GM18870 (cell line): ENCODE measurements at regions not wholly inside any gene's neighbourhood (a gene's known extent, or its start where the extent isn't known, plus 50 kb on each side); places are given as distances from the start of the nearest gene placed in this dataset.

Source experiments
- ATAC-seq: cut with Tn5 transposase; IDR thresholded peaks from one replicate; pipeline ENCODE4 v1.9.1; 2021; ENCODE audit warnings: moderate library complexity; ENCODE audit not compliant: unreplicated experiment

DNA sequence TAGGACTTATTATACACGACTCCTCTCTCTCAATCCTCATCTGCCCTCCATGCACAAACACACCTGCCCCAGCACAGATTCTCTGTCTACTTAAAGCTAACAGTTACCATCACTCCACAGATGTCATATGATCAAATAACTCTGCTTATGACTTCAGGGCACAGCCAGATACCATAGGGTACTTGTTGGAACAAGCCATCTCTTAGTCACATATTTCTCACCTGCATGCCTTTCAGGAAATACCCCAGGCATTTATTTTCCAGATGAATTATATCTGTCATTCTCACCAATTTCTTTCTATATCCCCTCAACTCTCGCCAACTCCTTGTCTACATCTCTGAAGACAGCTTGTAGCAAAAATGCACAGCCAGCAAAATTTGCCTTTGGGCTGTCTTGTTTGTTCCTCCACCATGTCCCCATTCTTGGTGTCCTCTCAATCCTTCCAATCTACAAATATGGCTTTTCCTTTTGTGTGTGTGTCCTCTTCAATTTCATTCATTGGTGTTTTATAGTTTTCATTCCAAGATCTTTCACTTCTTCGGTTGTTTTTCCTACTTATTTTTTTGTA lies 353.9 kb upstream of the CAMK1G start:
- no peak for ATAC-seq

GRCh38 chr1:209230314-209230713 lies 353.2 kb upstream of the CAMK1G start:
- ATAC-seq: no peak

DNA sequence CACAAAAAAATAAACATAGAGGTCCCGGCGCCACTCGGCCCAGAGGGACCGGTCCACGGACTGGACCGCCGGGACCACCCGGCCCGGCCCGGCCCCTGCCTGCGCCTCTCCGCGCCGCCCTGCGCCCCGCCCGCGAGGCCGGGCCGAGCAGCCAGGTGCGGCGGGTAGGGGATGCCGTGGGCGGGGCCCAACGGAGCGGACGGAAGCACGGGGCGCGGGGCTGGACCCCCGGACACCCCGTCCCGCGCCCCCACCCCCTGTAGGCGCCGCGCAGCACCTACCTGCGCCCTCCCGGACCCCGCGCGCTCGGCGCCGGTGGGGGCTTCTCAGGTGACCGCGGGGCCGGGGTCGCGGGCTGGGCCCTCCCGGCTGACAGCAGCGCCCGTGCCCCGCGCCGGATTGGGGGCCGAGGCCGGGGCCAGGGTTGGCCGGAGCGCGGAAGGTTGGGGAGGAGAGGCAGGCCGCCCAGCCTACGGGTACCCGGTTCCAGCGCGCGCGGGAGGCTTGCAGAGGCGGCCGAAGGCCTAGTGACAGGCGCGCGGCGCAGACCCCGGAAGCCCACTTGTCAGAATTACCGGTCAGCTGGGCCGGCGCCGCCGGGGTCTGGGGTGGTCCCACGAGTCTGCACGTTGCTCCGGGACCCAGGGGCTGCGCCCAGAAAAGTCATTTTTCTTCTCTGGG lies 351.9 kb upstream of the CAMK1G start:
- ATAC-seq: no peak

- no peak for ATAC-seq
These were observed 351.3 kb upstream of the CAMK1G start for GRCh38 chr1:209232197-209232596.

DNA sequence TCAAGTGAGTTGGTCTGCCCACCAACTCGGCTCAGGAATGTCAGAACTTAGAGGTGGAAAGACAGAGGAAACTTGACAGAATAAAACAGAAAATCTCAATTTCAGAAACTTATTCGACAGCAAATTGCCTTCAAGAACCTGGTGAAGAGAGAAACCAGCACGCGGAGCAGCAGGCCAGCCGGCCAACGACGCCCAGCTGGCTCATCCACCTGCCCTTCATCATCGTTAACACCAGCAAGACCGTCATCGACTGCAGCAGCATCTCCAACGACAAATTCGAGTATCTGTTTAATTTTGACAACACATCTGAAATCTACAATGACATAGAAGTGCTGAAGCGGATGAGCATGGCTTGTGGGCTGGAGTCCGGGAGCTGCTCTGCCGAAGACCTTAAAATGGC lies 350.8 kb upstream of the CAMK1G start:
- no peak for ATAC-seq

GRCh38 chr1:209235166-209235565 lies 348.3 kb upstream of the CAMK1G start:
- ATAC-seq: no peak

GRCh38 chr1:209238356-209238755 lies 345.2 kb upstream of the CAMK1G start:
- ATAC-seq: no peak

GRCh38 chr1:209240351-209240750 lies 343.2 kb upstream of the CAMK1G start:
- no peak for ATAC-seq

- ATAC-seq: no peak
These were observed 342.0 kb upstream of the CAMK1G start for GRCh38 chr1:209241487-209241886.

DNA sequence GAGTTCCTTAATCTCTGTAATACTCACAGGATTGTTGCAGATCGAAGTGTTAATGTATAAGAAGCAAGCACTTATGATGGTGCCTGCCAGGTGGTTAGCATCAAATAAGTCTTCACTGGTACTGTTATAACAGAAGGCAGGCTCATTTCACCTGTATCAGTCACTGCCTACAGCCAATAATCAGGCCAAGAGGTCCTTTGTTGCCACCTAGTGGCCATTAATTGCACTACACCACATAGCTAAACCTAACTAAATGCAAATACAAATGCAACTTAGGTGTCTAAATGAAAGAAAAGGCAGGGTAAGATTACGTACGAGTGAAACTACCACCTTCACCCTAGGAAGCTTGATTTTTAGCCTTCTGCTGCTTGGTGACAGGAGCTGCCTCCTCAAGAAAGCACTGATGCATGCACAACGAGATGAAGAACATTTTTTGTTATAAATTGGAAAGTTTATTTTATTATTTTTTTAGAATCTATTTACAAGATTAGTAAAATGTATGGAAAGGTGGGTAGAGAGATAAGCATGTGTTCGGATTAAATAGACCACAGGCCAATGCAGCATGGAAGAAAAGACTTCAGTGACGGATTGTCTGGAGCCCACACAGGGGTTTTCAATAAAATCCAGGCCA lies 334.8 kb upstream of the CAMK1G start:
- peak; percentile 88 for ATAC-seq

- no peak for ATAC-seq
These were observed 334.2 kb upstream of the CAMK1G start for GRCh38 chr1:209249280-209249670.

GRCh38 chr1:209249785-209250440 lies 333.6 kb upstream of the CAMK1G start:
- no peak for ATAC-seq

DNA sequence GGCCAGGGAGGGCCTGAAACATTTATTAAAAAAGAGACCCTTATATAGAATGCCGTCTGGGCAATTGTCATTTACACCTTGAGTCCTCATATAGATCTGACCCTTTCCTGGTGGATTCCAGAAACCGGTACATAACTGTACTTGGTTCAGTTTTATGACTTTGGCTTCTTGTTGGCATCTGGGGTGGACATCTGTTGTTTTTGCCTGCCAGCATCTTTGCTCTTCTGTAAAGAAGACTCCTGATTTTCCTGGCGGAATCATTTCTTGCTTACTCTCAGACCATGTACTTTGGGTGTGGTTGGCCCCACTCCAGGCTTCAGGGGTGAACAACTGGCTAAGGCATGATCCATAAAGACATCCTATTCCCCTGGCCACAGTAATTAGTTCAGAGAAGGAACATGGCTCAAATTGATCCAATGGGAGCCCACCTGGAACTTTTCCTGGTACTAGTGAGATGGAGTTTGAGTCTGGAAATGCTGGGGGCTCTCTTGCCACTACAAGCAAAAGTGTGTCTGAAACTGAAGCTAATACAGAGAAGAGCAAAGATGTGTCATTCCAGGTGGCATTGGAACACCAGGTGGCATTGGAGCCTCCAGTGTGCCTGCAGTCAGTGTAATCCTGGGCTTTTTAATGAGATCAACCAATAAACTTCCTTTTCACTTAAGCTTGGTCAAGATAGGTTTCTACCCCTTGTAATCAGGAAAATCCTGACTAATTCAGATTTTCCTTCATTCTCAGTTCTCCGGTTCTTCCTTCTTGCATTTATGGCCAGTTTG lies 332.5 kb upstream of the CAMK1G start:
- ATAC-seq: no peak

DNA sequence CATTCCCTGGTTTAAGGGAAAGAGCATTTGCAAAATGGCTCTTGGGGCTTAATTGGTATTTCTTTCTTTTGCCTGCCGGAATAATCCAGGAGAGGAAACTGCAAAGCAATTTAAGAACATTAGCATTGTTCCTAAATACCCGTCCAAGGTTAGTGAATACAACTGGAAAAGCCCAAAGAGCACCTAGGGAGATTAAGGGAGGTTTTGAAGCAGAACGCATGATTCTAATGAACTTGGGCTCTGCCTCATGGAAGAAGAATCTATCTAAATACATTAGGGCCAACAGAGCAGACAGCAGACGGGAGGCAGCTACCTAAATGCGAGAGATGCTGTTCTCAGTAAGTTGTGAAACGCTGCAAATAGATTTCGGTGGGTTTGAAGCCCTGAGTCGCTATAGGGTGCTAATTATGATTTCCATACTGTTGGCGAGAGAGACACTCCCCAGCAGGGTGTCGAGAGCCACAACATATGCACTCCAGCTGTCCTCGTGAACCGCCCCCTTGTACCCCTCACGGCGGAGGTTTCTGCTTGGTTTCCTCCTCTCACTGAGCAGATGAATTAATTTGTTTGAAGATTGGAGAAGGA lies 326.7 kb upstream of the CAMK1G start:
- ATAC-seq: no peak

DNA sequence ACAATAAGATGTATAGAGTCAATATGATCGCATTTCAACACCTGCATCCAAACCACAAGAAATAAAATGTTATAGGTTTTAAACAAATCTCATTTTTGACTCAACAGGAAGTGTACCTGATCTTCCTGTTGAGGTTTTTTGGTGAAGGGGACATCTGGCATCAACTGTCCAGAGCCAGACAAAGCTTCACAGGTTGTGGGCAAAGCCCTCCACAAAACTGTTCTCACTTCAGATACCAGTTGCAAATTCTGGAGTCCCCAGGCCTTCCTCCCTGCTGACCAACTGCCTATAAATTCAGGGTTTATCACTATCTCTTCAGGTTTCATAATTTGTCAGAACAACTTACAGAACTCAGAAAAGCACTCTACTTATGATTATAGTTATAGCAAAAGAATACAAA lies 326.1 kb upstream of the CAMK1G start:
- ATAC-seq: no peak

GRCh38 chr1:209260136-209260535 lies 323.4 kb upstream of the CAMK1G start:
- ATAC-seq: no peak

DNA sequence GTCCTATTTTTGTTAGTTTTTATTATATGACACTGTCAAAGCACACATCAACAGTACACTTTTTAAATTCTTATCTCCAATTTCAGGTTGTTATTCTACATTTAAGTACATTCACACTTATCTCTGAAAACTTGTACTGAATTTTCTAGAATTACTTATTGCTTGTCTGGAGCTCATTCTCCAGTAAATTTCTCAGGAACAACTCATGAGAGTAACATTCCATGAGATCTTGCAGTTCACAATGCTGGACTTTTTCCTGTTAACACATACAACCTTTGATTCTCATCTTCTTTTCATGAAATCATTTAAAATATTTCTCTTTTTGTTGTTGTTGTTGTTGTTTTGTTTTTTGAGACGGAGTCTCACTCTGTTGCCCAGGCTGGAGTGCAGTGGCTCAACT lies 320.9 kb upstream of the CAMK1G start:
- ATAC-seq: no peak

GRCh38 chr1:209265301-209265700 lies 318.2 kb upstream of the CAMK1G start:
- ATAC-seq: no peak

- no peak for ATAC-seq
These were observed 316.8 kb upstream of the CAMK1G start for GRCh38 chr1:209266590-209267205.

DNA sequence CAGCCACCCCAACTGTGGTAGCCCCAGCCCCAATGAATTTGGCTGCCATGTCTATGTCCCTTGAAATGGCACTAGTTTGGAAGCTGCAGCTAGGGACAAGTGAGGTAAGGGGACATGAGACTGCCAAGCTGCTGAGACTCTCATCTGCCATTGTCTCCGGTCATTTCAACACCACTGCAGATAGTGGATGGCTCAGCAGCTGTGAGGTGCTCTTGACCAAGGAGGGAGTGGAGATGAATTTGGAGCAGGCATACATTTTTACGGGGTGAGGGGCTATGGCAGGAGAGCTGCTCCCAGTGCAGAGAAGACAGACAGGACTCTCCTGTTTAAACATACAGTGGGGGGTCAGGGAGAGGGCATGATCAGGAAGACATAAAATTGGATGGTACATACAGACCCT lies 315.5 kb upstream of the CAMK1G start:
- no peak for ATAC-seq

DNA sequence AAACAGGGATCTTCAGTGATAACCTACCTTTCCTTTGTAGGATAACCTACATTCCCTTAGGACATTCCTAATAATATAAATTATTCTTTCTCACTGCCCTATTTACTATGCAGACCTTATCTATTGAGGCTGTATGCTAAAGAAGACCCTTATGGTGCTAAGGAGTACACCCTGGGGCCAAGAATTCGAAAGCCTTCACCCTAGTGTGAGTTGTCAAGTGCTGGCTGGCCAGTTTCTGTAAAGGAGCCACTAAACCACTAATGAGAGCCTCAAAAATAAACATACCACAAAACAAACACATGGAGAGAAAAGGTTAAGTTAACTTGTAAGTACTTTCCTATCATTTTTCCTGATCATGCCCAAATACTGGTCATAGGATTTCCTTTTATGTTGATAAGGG lies 315.0 kb upstream of the CAMK1G start:
- ATAC-seq: no peak
